Cerebellar cortex (tissue), 1 donor: ENCODE measurements at regions not wholly inside any gene's neighbourhood (a gene's known extent, or its start where the extent isn't known, plus 50 kb on each side); places are given as distances from the start of the nearest gene placed in this dataset.
"Not testable (repeated sequence)": the region's sequence is repeated elsewhere in the genome, so short reads cannot be mapped to it uniquely, and the experiment has no call there.

ENCODE experiments used
- DNase-seq: peaks from one replicate; pipeline ENCODE4 v3.0.0-alpha.2; 2015; ENCODE audit warnings: low spot score

GRCh38 chr4:111031596-111031995 lies 408.7 kb upstream of the PITX2 start:
- no peak for DNase-seq

DNA sequence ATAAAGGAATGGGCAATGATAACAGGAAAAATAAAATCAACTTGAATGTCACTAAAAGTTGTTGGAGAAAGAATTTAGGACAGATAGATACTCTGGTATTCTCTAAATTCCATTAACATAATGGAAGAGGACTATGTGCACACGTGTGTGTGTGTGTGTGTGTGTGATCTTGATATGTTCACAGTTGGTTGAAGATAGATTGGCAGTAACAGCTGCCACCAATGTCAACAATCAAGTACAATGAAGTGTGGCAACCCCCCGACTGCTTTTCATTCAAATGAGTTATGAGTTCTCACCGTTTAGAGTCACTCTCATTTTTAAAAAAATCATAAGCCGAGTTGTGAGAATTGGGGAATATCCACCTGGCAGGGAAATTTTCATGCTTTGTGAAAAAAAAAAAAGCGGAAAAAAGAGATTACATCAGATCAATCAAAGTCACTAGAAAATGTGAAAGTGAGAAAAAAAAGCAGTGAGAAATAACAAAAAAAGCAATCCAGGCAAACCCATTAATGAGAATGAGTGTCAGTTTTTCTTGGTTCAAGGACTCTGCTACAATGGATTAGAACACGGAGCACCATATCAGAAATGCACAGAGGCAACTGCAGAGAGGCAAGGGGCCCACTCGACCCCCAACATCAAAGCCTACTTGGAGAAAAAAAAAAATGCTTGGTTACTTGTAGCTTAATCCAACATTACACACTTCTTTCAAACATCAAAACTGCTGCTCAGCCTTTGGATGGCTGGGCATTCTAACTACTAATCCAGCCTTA lies 414.9 kb upstream of the PITX2 start:
- DNase-seq, result no peak

- no peak for DNase-seq
Measured at GRCh38 chr4:111040904-111041303, 418.0 kb upstream of the PITX2 start.

DNA sequence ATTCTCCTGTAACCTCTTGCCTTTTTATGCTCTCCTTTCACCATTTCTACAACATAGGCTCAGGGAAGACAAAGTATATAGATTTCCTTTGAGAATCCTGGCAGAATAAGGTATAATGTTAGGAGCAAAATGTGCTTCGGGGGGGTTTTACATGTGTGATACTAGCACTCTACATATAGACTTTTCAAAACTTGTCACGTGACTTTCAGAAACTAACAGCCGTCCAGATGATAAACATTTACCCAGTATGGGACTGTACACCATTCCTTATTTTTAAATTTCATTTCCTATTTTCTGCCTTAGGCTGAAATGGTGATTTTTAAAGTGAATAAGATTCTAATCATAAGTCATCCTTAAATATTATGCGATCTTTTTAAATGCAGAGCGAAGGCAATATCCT lies 420.4 kb upstream of the PITX2 start:
- no peak for DNase-seq

DNA sequence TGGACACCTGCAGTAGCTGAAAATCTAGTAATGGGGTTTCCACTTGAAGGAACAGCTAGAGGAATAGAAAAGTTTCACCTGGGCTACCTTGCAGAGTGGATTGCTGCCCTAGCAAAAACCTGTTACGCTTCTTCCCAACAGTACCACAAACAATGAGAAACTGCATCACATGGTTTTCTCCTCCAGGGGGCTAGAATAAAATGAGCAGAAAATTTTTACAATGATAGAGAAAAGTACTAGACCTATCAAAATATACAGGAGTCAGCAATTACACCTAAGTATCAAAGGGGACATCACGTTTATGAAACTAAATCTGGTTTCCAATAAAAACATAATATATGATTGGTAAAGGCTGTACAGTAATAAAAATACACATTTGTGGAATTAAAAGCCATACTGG lies 423.1 kb upstream of the PITX2 start:
- DNase-seq, result no peak

DNA sequence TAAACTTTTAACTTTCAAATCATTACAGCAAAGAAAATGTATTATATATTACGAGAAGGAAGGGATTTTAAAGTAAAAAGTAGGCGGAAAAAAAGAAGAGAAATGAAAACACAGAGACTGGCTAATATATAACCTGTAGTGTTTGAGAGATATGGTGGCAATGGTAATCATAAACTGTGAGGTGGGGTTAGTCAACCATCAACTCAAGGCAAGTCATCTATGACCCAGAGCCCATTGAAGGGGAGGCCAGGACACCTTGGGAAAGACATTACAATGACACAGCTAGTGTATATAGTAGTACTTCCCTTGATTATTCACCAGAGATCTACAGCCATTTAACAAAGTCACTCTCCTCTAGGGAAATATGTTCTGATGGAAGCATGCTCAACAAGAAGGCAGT lies 423.9 kb upstream of the PITX2 start:
- no peak for DNase-seq

- DNase-seq, result no peak
Measured at GRCh38 chr4:111048316-111048715, 425.4 kb upstream of the PITX2 start.

GRCh38 chr4:111064342-111064993 lies 441.6 kb upstream of the PITX2 start:
- DNase-seq, result no peak

GRCh38 chr4:111066001-111066400 lies 443.1 kb upstream of the PITX2 start:
- no peak for DNase-seq

DNA sequence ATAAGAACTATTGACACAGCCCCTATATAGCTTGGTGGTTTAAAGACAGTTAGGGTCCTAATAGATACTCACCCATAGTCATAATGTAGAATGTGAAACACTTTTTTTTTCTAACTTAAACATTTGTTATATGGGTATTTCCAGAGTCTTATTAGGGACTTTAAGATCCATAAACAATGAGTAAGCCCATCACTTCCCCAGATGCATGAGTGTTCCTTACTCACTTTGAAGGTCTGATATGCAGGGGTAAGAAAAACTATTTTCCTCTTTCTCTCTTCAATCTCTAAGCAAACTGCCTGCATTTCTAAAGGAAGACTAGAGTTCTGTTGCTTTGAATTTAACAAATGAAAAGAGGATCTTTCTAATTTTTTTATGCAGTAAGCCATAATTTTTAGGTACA lies 443.6 kb upstream of the PITX2 start:
- DNase-seq, result no peak

DNA sequence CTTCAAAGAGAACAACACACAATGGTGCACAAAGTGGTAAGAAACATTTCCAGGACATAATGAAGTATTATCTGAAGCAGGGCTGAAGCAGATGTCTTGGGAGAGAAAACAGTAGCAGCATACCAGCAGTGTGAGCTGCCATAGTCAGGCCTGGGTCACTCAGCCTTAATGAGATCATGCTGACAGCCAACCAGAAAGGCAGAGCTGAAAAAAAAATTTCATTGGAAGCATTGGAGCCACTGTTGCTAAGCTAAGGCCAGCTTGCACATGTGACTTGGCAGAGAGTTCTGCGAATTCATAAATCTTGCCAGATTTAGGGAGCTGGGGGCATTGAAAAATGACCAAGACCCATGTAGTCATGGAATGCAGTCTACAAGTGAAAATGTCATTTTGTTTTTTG lies 444.0 kb upstream of the PITX2 start:
- no peak for DNase-seq

DNA sequence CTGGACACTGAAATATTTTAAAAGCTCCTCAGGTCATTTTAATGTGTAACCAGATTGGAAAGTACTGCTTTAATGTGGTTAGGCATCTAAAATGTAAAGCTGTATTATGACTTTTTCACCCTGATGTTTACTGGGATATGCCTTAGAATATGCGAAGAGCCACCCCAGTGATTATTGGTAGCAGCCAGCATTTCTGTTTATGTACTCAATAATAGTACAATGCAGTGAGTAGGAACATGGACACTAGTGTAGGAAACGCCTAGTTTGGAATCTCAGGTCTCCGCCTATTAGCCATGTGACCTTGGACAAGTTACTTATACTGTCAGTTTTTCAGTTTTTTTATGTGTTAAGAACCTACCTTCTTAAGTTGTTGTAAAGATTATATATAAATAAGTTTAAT lies 446.0 kb upstream of the PITX2 start:
- no peak for DNase-seq

DNA sequence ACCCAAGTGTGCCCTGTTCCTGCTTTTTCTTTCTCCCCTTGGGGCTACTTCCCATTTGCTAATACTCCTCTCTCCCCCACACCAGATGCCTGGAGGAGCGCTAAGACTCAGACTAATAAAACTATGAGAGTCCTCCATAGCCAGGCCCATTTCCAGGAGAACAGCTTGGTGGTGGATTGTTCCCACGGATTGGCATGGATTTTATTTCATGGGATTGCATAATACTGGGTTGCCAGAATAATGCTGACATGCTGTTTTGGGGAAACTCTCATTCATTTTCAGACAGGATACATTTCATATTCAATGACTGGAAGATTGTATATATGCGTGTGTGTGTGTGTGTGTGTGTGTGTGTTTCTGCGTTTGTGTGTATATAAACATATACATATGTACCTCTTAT lies 447.5 kb upstream of the PITX2 start:
- no peak for DNase-seq

GRCh38 chr4:111074523-111075114 lies 451.7 kb upstream of the PITX2 start:
- DNase-seq, result no peak

DNA sequence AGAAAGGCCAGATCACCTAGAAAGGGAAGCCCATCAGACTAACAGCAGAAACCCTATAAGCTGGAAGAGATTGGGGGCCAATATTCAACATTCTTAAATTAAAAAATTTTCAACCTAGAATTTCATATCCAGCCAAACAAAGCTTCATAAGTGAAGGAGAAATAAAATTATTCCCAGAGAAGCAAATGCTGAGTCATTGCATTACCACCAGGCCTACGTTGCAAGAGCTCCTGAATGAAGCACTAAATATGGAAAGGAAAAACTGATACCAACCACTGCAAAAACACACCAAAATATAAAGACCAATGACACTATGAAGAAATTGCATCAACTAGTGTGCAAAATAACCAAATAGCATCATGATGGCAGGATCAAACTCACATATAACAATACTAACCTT lies 453.4 kb upstream of the PITX2 start:
- not testable (repeated sequence) for DNase-seq

GRCh38 chr4:111108153-111108552 lies 485.3 kb upstream of the PITX2 start:
- no peak for DNase-seq

- DNase-seq, result no peak
Measured at GRCh38 chr4:111113591-111113990, 490.7 kb upstream of the PITX2 start.

GRCh38 chr4:111115881-111116280 lies 493.0 kb upstream of the PITX2 start:
- DNase-seq, result no peak

DNA sequence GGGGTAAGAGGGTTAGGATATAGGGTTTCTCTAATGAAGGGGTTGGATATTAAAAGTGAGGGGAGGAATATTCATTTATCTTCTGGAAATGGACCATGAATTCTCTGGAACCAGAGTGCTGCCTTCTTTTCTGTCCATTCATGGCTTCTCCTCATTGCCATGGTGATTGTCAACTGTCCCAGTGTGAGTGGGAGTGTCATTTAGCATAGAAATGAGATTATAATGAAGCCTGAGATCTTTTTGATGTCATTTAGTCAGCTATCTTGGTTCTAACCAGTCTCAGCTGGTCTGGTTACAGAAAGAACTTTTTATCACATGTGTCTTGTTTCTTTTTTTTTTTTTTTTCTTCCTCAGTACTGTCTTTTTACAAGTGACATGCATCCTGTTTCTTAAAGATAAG lies 497.3 kb upstream of the PITX2 start:
- no peak for DNase-seq

GRCh38 chr4:111126340-111126739 lies 503.5 kb upstream of the PITX2 start:
- no peak for DNase-seq

GRCh38 chr4:111127841-111128240 lies 505.0 kb upstream of the PITX2 start:
- DNase-seq, result no peak

- DNase-seq, result no peak
Measured at GRCh38 chr4:111128327-111128726, 505.4 kb upstream of the PITX2 start.

GRCh38 chr4:111136438-111136837 lies 513.6 kb upstream of the PITX2 start:
- no peak for DNase-seq

- no peak for DNase-seq
Measured at GRCh38 chr4:111136967-111137366, 514.1 kb upstream of the PITX2 start.
